Skeletal muscle tissue (tissue), 3 donors: ENCODE measurements at regions not wholly inside any gene's neighbourhood (a gene's known extent, or its start where the extent isn't known, plus 50 kb on each side); places are given as distances from the start of the nearest gene placed in this dataset.

Experiments used
- H3K27ac ChIP-seq: one replicate; pipeline ENCODE4 v1.7.0; 2013; ENCODE audit warnings: mild to moderate bottlenecking, low read depth, low read length, inconsistent platforms
- H3K27me3 ChIP-seq, 3 donors: one replicate each; pipeline ENCODE4 v1.7.0; 2013; ENCODE audit warnings: low read length in 3 of 3; ENCODE audit not compliant: control insufficient read depth in 3 of 3, insufficient read depth in 3 of 3
- H3K36me3 ChIP-seq, 3 donors: one replicate each; pipeline ENCODE4 v1.7.0; 2013; ENCODE audit warnings: low read length in 3 of 3; ENCODE audit not compliant: control insufficient read depth in 3 of 3, insufficient read depth in 3 of 3
- H3K4me1 ChIP-seq, 3 donors: one replicate each; pipeline ENCODE4 v1.7.0; 2013; ENCODE audit warnings: low read length in 3 of 3, mild to moderate bottlenecking in 3 of 3; ENCODE audit not compliant: control insufficient read depth in 3 of 3, insufficient read depth in 3 of 3
- H3K4me3 ChIP-seq, 3 donors: one replicate each; pipeline ENCODE4 v1.7.0; 2013; ENCODE audit warnings: low read length in 3 of 3
- H3K9ac ChIP-seq, 3 donors: one replicate each; pipeline ENCODE4 v1.7.0; 2013; ENCODE audit warnings: low read length in 3 of 3, mild to moderate bottlenecking in 3 of 3, moderate library complexity in 2 of 3, low read depth in 1 of 3
- H3K9me3 ChIP-seq, 3 donors: one replicate each; pipeline ENCODE4 v1.7.0; 2013; ENCODE audit warnings: low read length in 3 of 3; ENCODE audit not compliant: control insufficient read depth in 3 of 3
- donor health status: Osteomylitis.

- no peaks in the 10 kb centered on the region for H3K4me1 ChIP-seq
- no peaks in the 10 kb centered on the region for H3K36me3 ChIP-seq
- no peak overlapping the region for H3K9ac ChIP-seq
- no peak overlapping the region for H3K4me3 ChIP-seq
- H3K9me3 ChIP-seq: peaks cover 0 to 4% (median 0%) of the 10 kb centered on the region in 3 donors
- H3K27ac ChIP-seq: no peak overlapping the region
- H3K27me3 ChIP-seq: no peaks in the 10 kb centered on the region
These were observed 1176.4 kb downstream of the BRD1 start for GRCh38 chr22:48651036-48651890.

- Histone ChIP-seq H3K9me3 (peaks cover 0 to 4% (median 0%) of the 10 kb centered on the region in 3 donors), H3K4me1 (no peaks in the 10 kb centered on the region), H3K36me3 (no peaks in the 10 kb centered on the region), H3K4me3 (no peak overlapping the region), H3K27me3 (peaks cover 0 to 6% (median 0%) of the 10 kb centered on the region in 3 donors), H3K9ac (no peak overlapping the region), H3K27ac (no peak overlapping the region)
These were observed 1177.2 kb downstream of the BRD1 start for GRCh38 chr22:48650323-48651035.

GRCh38 chr22:48649466-48649865 is 1178.2 kb downstream of the BRD1 start:
- Histone ChIP-seq H3K4me1 (no peaks in the 10 kb centered on the region), H3K27ac (no peak overlapping the region), H3K9ac (no peak overlapping the region), H3K27me3 (peaks cover 0 to 6% (median 0%) of the 10 kb centered on the region in 3 donors), H3K4me3 (no peak overlapping the region), H3K9me3 (peaks cover 0 to 3% (median 0%) of the 10 kb centered on the region in 3 donors), H3K36me3 (no peaks in the 10 kb centered on the region)

- no peak overlapping the region for H3K9ac ChIP-seq
- H3K36me3 ChIP-seq: no peaks in the 10 kb centered on the region
- no peak overlapping the region for H3K4me3 ChIP-seq
- peaks cover 0 to 6% (median 0%) of the 10 kb centered on the region in 3 donors for H3K27me3 ChIP-seq
- H3K9me3 ChIP-seq: peaks cover 0 to 3% (median 0%) of the 10 kb centered on the region in 3 donors
- no peaks in the 10 kb centered on the region for H3K4me1 ChIP-seq
- H3K27ac ChIP-seq: no peak overlapping the region
These were observed 1178.6 kb downstream of the BRD1 start for GRCh38 chr22:48649031-48649430.

GRCh38 chr22:48647606-48648515 is 1179.8 kb downstream of the BRD1 start:
- Histone ChIP-seq H3K9me3 (peaks cover 0 to 3% (median 0%) of the 10 kb centered on the region in 3 donors), H3K36me3 (no peaks in the 10 kb centered on the region), H3K4me1 (no peaks in the 10 kb centered on the region), H3K27ac (no peak overlapping the region), H3K4me3 (no peak overlapping the region), H3K9ac (no peak overlapping the region), H3K27me3 (peaks cover 0 to 10% (median 0%) of the 10 kb centered on the region in 3 donors)

- no peaks in the 10 kb centered on the region for H3K36me3 ChIP-seq
- no peak overlapping the region for H3K27ac ChIP-seq
- H3K9me3 ChIP-seq: peaks cover 0 to 3% (median 0%) of the 10 kb centered on the region in 3 donors
- no peaks in the 10 kb centered on the region for H3K4me1 ChIP-seq
- H3K4me3 ChIP-seq: no peak overlapping the region
- H3K27me3 ChIP-seq: peaks cover 0 to 10% (median 0%) of the 10 kb centered on the region in 3 donors
- H3K9ac ChIP-seq: no peak overlapping the region
These were observed 1180.6 kb downstream of the BRD1 start for GRCh38 chr22:48647051-48647450.

GRCh38 chr22:48646216-48646925 is 1181.3 kb downstream of the BRD1 start:
- no peaks in the 10 kb centered on the region for H3K36me3 ChIP-seq
- no peak overlapping the region for H3K4me3 ChIP-seq
- H3K9me3 ChIP-seq: peaks cover 0 to 3% (median 0%) of the 10 kb centered on the region in 3 donors
- no peak overlapping the region for H3K27ac ChIP-seq
- H3K4me1 ChIP-seq: no peaks in the 10 kb centered on the region
- no peak overlapping the region for H3K9ac ChIP-seq
- peaks cover 0 to 10% (median 0%) of the 10 kb centered on the region in 3 donors for H3K27me3 ChIP-seq

- Histone ChIP-seq H3K27ac (no peak overlapping the region), H3K9ac (no peak overlapping the region), H3K4me1 (no peaks in the 10 kb centered on the region), H3K27me3 (peaks cover 0 to 10% (median 0%) of the 10 kb centered on the region in 3 donors), H3K9me3 (peaks cover 0 to 3% (median 0%) of the 10 kb centered on the region in 3 donors), H3K4me3 (no peak overlapping the region), H3K36me3 (no peaks in the 10 kb centered on the region)
These were observed 1181.9 kb downstream of the BRD1 start for GRCh38 chr22:48645766-48646165.

GRCh38 chr22:48644997-48645396 is 1182.7 kb downstream of the BRD1 start:
- no peaks in the 10 kb centered on the region for H3K36me3 ChIP-seq
- H3K9me3 ChIP-seq: no peaks in the 10 kb centered on the region
- no peaks in the 10 kb centered on the region for H3K4me1 ChIP-seq
- no peak overlapping the region for H3K4me3 ChIP-seq
- H3K27ac ChIP-seq: no peak overlapping the region
- peaks cover 0 to 17% (median 4%) of the 10 kb centered on the region in 3 donors for H3K27me3 ChIP-seq
- H3K9ac ChIP-seq: no peak overlapping the region
